Muscle layer of colon (tissue), 2 donors: ENCODE measurements at regions not wholly inside any gene's neighbourhood (a gene's known extent, or its start where the extent isn't known, plus 50 kb on each side); places are given as distances from the start of the nearest gene placed in this dataset.

Experiments
- H3K27ac ChIP-seq: one replicate; pipeline ENCODE4 v1.7.0; 2013; ENCODE audit warnings: low read depth, mild to moderate bottlenecking, low read length, moderate library complexity
- H3K27me3 ChIP-seq, 2 donors: one replicate each; pipeline ENCODE4 v1.7.0; 2013; ENCODE audit warnings: low read length in 2 of 2, mild to moderate bottlenecking in 2 of 2; ENCODE audit not compliant: insufficient read depth in 2 of 2, control insufficient read depth in 1 of 2
- H3K36me3 ChIP-seq: one replicate; pipeline ENCODE4 v1.7.0; 2013; ENCODE audit warnings: mild to moderate bottlenecking, low read length; ENCODE audit not compliant: insufficient read depth
- H3K4me1 ChIP-seq: one replicate; pipeline ENCODE4 v1.7.0; 2013; ENCODE audit warnings: mild to moderate bottlenecking, low read length; ENCODE audit not compliant: insufficient read depth
- H3K4me3 ChIP-seq, 2 donors: one replicate each; pipeline ENCODE4 v1.7.0; 2013; ENCODE audit warnings: low read length in 2 of 2, low read depth in 1 of 2, mild to moderate bottlenecking in 1 of 2, moderate library complexity in 1 of 2
- H3K9ac ChIP-seq: one replicate; pipeline ENCODE4 v1.7.0; 2013; ENCODE audit warnings: low read length
- H3K9me3 ChIP-seq: one replicate; pipeline ENCODE4 v1.7.0; 2013; ENCODE audit warnings: mild to moderate bottlenecking, low read length
- donor health status: abdominal sarcoma.
- donor health status: Adenocarcinoma of cecum.

GRCh38 chr6:80641591-80641990 lies 535.1 kb downstream of the BCKDHB start:
- Histone ChIP-seq H3K27ac (no peak overlapping the region), H3K36me3 (no peaks in the 10 kb centered on the region), H3K27me3 (no peaks in the 10 kb centered on the region), H3K4me3 (no peak overlapping the region), H3K9me3 (no peaks in the 10 kb centered on the region), H3K9ac (no peak overlapping the region), H3K4me1 (no peaks in the 10 kb centered on the region)

- H3K27ac ChIP-seq: no peak overlapping the region
- H3K9ac ChIP-seq: no peak overlapping the region
- no peaks in the 10 kb centered on the region for H3K9me3 ChIP-seq
- no peaks in the 10 kb centered on the region for H3K27me3 ChIP-seq
- no peak overlapping the region for H3K4me3 ChIP-seq
- H3K4me1 ChIP-seq: no peaks in the 10 kb centered on the region
- H3K36me3 ChIP-seq: no peaks in the 10 kb centered on the region
Observed at GRCh38 chr6:80640176-80640575, 533.7 kb downstream of the BCKDHB start.

DNA sequence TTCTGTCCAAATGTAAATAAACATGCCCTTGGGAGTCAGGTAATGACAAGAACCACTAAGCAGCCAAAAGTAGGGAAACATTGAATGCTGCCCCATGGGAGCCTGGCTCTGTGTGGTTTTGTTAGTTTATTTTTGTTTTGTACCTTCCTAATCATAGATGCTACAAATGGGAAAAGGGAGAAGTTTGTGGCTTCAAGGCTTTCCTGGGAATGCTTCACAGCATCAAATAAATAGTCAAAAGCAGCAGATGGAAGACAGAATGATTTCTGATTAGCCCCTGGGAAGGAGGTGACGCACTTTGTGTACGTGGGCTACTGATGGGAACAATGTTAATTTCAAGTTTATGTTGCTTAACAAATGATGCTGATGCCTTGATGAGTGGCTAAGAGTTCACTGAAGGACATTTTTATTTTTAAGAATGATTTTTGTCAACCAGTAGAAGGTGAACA lies 532.7 kb downstream of the BCKDHB start:
- Histone ChIP-seq H3K9ac (no peak overlapping the region), H3K4me3 (no peak overlapping the region), H3K36me3 (no peaks in the 10 kb centered on the region), H3K27me3 (no peaks in the 10 kb centered on the region), H3K4me1 (no peaks in the 10 kb centered on the region), H3K9me3 (no peaks in the 10 kb centered on the region), H3K27ac (no peak overlapping the region)

DNA sequence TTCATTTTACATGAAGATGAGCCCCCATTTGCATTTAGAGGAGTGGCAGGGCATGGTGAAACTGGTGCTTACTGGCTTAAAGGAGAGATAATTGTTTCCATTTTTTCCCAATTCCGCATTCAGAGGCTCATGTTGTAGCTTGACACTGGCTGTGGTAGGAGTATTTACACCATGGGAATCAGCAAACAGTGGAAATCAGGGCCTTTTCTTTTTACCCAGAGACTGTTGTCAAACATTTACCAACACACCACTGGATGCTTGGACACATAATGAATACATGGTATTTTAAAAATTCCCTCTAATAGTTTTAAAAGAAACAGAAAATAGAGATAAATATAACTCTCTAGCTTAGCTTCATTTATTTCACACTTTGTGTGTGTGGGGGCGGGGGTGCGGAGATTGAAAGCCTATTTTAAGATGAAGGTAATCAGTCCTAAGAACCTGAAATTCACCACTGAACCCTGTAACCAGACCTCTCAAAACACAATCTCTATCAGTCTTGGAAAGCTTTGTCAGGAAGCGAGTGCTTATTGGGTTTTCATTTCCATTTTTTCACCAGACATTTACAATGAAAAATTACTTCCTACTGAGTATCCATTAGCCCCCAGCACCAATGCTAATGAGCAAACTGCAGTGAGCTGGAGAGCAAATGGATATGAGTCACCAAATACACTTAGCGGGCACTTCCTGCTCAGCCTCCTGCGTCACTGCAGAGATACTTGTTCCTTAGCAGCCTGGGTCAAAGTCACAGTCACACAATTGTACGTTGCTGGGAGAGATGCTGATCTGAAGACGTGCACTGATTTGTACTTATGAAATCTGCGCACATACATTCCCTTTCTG lies 532.0 kb downstream of the BCKDHB start:
- no peak overlapping the region for H3K9ac ChIP-seq

GRCh38 chr6:80637312-80637711 lies 530.8 kb downstream of the BCKDHB start:
- H3K4me3 ChIP-seq: no peak overlapping the region
- no peaks in the 10 kb centered on the region for H3K9me3 ChIP-seq
- H3K27ac ChIP-seq: no peak overlapping the region
- H3K9ac ChIP-seq: no peak overlapping the region
- no peaks in the 10 kb centered on the region for H3K4me1 ChIP-seq
- H3K27me3 ChIP-seq: no peaks in the 10 kb centered on the region
- H3K36me3 ChIP-seq: no peaks in the 10 kb centered on the region

More for the DNA sequence above, 532.0 kb downstream of the BCKDHB start:
- H3K27ac ChIP-seq: no peak overlapping the region
- no peaks in the 10 kb centered on the region for H3K36me3 ChIP-seq
- no peak overlapping the region for H3K4me3 ChIP-seq
- no peaks in the 10 kb centered on the region for H3K4me1 ChIP-seq
- no peaks in the 10 kb centered on the region for H3K9me3 ChIP-seq
- no peaks in the 10 kb centered on the region for H3K27me3 ChIP-seq

GRCh38 chr6:80636689-80637088 lies 530.2 kb downstream of the BCKDHB start:
- Histone ChIP-seq H3K9me3 (no peaks in the 10 kb centered on the region), H3K4me1 (no peaks in the 10 kb centered on the region), H3K27me3 (no peaks in the 10 kb centered on the region), H3K27ac (no peak overlapping the region), H3K4me3 (no peak overlapping the region), H3K9ac (no peak overlapping the region), H3K36me3 (no peaks in the 10 kb centered on the region)

- no peaks in the 10 kb centered on the region for H3K4me1 ChIP-seq
- no peak overlapping the region for H3K9ac ChIP-seq
- H3K27me3 ChIP-seq: no peaks in the 10 kb centered on the region
- H3K9me3 ChIP-seq: no peaks in the 10 kb centered on the region
- H3K4me3 ChIP-seq: no peak overlapping the region
- no peaks in the 10 kb centered on the region for H3K36me3 ChIP-seq
- no peak overlapping the region for H3K27ac ChIP-seq
Observed at GRCh38 chr6:80633412-80633811, 526.9 kb downstream of the BCKDHB start.

- H3K4me1 ChIP-seq: no peaks in the 10 kb centered on the region
- H3K27ac ChIP-seq: no peak overlapping the region
- H3K4me3 ChIP-seq: no peak overlapping the region
- no peaks in the 10 kb centered on the region for H3K9me3 ChIP-seq
- no peak overlapping the region for H3K9ac ChIP-seq
- no peaks in the 10 kb centered on the region for H3K36me3 ChIP-seq
- no peaks in the 10 kb centered on the region for H3K27me3 ChIP-seq
Observed at GRCh38 chr6:80625405-80625804, 518.9 kb downstream of the BCKDHB start.

- Histone ChIP-seq H3K4me3 (no peak overlapping the region), H3K4me1 (no peaks in the 10 kb centered on the region), H3K9ac (no peak overlapping the region), H3K27me3 (no peaks in the 10 kb centered on the region), H3K27ac (no peak overlapping the region), H3K36me3 (no peaks in the 10 kb centered on the region), H3K9me3 (no peaks in the 10 kb centered on the region)
Observed at GRCh38 chr6:80623066-80623815, 516.8 kb downstream of the BCKDHB start.

- Histone ChIP-seq H3K27me3 (no peaks in the 10 kb centered on the region), H3K4me3 (no peak overlapping the region), H3K4me1 (no peaks in the 10 kb centered on the region), H3K9ac (no peak overlapping the region), H3K27ac (no peak overlapping the region), H3K9me3 (no peaks in the 10 kb centered on the region), H3K36me3 (no peaks in the 10 kb centered on the region)
Observed at GRCh38 chr6:80622641-80623040, 516.2 kb downstream of the BCKDHB start.

DNA sequence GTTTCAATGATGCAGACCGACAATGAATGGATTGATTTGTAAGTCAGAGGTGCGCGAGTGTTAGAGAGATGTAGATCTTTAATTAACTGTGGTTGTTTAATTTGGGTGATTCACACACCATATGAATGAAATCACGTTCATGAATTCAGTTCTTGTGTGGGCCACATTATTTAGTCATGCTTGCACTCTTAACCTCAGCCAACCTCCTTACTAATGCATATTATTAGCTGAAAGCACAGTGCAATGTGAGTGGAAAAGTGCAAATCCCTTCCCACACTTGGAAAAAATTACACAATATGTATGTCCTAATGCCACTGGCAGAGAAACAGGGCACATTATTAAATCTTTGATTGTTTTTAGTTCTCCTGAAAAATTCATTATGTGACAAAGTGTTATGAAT lies 512.5 kb downstream of the BCKDHB start:
- no peak overlapping the region for H3K9ac ChIP-seq
- no peaks in the 10 kb centered on the region for H3K27me3 ChIP-seq
- H3K27ac ChIP-seq: no peak overlapping the region
- no peaks in the 10 kb centered on the region for H3K4me1 ChIP-seq
- no peak overlapping the region for H3K4me3 ChIP-seq
- no peaks in the 10 kb centered on the region for H3K9me3 ChIP-seq
- H3K36me3 ChIP-seq: no peaks in the 10 kb centered on the region
